ENCODE measurements at regions not wholly inside any gene's neighbourhood (a gene's known extent, or its start where the extent isn't known, plus 50 kb on each side); places are given as distances from the start of the nearest gene placed in this dataset.

DNA sequence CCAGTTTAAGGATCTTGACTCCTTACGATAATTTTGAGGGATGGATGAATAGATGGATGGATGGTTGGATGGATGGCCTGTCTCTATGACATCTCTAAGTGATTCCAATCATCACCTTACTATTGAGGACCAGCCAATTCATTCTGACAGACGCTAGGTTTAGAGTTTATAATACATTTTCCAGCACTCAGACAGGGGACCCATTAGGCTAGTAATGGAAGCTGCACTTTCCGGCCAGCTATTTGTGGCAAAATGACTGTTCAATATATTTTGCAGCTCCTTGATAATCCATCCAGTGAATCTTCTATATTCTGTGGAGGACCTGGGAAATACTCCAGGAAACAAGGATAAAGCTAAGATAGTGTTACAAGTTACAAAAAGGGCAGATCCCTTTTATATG lies 262.9 kb downstream of the TDRD15 start:
- DNase-seq (ENCODE audit: low read depth in 2 of 2, low spot score in 1 of 2), result no peak

GRCh38 chr2:21392649-21393048 lies 268.9 kb downstream of the TDRD15 start:
- DNase-seq (ENCODE audit: low read depth in 2 of 2, low spot score in 1 of 2), result no peak

GRCh38 chr2:21393173-21393572 lies 269.4 kb downstream of the TDRD15 start:
- DNase-seq (ENCODE audit: low read depth in 2 of 2, low spot score in 1 of 2), result no peak

GRCh38 chr2:21395366-21395765 lies 271.6 kb downstream of the TDRD15 start:
- DNase-seq (ENCODE audit: low read depth in 2 of 2, low spot score in 1 of 2), result no peak

DNA sequence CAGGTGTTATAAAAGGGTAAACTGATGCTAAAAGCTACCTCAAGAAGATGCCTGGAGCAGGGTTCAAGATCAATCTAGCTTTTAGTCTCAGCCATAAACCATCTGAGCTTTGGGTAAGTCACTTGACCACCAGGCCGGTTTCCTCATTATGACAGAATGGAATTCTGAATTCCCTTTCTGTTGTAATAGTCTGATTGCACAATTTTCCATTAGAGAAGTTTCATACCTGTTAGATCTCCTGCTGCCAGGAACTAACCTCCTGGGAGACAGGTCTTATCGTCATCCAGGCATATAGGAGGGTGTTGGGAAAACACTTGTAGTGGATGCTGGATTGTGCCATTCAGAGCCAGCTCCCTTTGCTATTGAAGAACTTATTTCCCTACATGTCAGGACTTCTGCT lies 272.5 kb downstream of the TDRD15 start:
- DNase-seq (ENCODE audit: low read depth in 2 of 2, low spot score in 1 of 2), result no peak

DNA sequence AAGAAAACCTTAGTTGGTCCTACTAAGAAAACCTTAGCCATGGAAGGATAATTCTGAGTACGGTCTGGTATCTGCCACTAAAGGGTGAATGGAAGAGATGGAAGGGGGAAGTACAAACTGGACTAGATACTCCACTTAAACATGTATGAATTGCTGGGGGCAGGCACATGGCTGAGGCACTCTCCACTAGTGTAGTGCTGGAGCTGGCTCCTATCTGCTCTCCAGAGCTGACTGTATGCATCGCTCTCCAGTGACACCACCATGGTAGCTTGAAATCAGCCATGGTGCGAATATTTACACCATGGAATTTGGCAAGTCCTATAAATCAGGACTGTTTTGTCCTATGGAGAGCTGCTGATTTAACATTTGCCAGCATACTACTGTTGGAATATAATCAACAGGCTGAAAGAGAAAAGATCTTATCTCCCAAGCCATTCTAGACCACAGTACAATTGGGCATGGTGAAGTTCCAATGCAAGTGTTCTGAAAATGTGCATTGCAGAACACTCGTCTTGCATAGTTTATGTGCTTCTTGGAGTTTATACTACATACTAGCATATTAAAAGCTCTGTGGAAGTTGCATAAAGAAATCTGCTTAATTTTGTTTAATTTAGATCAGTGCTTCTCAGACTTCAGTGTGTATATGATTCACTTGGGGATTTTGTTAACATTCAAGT lies 277.4 kb downstream of the TDRD15 start:
- DNase-seq (ENCODE audit: low read depth in 2 of 2, low spot score in 1 of 2), result no peak

GRCh38 chr2:21404137-21404536 lies 280.4 kb downstream of the TDRD15 start:
- DNase-seq (ENCODE audit: low read depth in 2 of 2, low spot score in 1 of 2), result no peak

- DNase-seq (ENCODE audit: low read depth in 2 of 2, low spot score in 1 of 2), result no peak
These were observed 281.3 kb downstream of the TDRD15 start for GRCh38 chr2:21404827-21405625.

- DNase-seq (ENCODE audit: low read depth in 2 of 2, low spot score in 1 of 2), result no peak
These were observed 282.6 kb downstream of the TDRD15 start for GRCh38 chr2:21406386-21406785.

DNA sequence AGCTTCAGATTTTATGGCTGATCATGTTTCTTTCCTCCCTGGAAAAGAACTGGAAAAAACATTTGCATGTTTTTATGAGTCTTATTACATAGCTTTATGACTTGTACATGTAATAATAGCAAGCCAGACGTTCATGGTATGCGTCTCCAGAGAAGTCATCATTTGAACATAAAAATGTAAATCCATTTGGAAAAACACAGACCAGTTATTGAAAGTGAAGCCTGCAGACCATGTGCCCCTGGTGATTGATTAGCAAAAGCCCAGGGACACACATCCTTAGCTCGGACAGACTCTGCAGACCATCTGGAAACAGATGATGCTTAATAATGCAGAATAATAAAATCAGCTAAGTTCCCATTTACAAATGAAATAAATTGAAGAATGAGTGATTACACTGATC lies 283.1 kb downstream of the TDRD15 start:
- DNase-seq (ENCODE audit: low read depth in 2 of 2, low spot score in 1 of 2), result no peak

- no peak for DNase-seq (ENCODE audit: low read depth in 2 of 2, low spot score in 1 of 2)
These were observed 284.1 kb downstream of the TDRD15 start for GRCh38 chr2:21407851-21408250.

DNA sequence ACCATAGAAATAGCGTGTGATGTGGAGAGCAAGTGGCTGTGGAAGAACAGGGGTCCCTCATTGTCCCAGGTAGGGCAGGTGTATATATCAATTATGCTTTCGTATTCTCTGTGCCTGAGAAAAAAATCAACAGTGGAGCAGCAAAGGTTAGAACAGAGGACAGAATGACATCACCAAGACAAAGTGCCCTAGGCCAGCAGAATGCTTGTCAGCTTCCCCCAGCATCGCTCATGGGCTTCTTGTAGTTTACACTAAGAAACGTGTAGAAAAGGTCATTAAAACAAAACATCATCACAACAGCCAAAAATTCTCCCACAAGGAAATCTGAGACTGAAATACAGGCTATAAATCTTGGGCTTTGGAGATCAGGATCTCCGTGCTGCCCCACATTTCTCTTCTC lies 288.0 kb downstream of the TDRD15 start:
- DNase-seq (ENCODE audit: low read depth in 2 of 2, low spot score in 1 of 2), result no peak

GRCh38 chr2:21412944-21413443 lies 289.2 kb downstream of the TDRD15 start:
- DNase-seq (ENCODE audit: low read depth in 2 of 2, low spot score in 1 of 2), result no peak

DNA sequence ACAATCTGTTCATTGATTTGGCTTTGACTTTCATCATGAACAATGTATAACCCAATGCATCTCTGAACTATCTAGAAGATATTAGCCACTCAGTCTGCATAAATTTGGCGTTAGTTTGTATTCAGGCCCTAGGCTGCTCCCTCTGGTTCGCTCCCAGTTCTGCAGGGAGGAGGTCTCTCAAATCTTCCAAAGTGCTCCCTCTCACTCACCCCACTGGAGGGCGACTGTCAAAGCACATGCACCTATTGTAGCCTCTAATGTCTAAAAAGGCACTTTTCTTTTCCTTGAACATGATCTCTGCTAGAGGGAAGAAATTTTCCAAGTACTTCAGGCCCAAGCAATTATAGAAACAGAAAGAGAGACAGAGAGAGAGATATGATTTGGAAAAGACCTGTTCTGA lies 291.5 kb downstream of the TDRD15 start:
- no peak for DNase-seq (ENCODE audit: low read depth in 2 of 2, low spot score in 1 of 2)

- no peak for DNase-seq (ENCODE audit: low read depth in 2 of 2, low spot score in 1 of 2)
These were observed 292.5 kb downstream of the TDRD15 start for GRCh38 chr2:21416226-21416625.

DNA sequence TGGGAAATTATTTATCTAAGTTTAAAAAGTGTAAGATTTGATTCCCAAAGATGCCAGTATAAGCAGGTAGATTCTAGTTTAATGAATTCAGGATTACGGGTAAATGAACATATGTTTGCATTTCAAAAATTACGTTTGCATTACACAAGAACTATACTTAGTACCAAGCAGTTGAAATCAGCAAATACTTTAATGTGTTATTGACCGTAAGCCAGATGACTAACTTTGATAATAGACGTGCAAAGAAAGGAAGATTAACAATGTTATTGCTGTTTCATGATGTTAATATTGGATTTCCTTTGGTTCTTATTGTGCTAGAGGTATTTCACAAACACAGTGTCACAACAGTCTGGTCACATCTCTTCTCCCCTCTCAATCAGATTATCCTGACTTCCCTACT lies 294.7 kb downstream of the TDRD15 start:
- no peak for DNase-seq (ENCODE audit: low read depth in 2 of 2, low spot score in 1 of 2)

DNA sequence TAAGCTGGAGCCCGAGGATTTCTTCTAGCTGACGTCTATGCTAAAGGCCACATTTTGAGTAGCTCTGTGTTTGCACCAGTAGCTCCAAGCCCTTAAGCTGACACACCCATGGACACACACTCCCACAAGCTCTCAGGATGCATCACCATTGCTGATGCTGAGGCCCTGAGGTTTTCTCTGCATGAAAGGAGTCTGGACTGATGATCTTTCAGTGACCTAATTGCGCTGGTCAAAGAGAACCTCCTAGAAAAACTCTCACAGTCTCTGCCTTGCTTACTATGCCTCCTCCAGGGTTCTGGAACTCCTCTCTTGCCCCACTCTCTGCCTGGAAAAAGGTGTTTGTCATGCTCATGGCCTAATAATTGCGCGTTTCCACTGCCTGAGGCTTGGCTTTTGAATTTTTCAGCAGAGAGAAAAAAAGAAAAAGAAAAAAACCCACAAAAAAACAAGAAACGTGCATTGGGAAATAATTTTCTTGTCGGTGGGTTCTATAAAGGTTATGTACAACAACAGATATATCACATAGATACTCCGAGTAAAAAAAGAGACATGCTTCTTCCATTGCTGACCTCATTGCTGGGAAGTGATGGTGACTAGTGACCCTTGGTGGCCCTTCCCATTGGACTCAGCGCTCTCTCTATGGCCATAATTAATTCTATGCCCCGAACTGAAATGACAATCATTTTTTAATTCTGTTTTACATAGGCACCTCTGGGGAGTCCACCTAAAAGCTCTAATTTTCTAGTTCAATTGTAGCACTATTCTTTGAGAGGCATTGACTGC lies 297.0 kb downstream of the TDRD15 start:
- DNase-seq (ENCODE audit: low read depth in 2 of 2, low spot score in 1 of 2), result no peak

- DNase-seq (ENCODE audit: low read depth in 2 of 2, low spot score in 1 of 2), result no peak
These were observed 298.3 kb downstream of the TDRD15 start for GRCh38 chr2:21422050-21422449.

DNA sequence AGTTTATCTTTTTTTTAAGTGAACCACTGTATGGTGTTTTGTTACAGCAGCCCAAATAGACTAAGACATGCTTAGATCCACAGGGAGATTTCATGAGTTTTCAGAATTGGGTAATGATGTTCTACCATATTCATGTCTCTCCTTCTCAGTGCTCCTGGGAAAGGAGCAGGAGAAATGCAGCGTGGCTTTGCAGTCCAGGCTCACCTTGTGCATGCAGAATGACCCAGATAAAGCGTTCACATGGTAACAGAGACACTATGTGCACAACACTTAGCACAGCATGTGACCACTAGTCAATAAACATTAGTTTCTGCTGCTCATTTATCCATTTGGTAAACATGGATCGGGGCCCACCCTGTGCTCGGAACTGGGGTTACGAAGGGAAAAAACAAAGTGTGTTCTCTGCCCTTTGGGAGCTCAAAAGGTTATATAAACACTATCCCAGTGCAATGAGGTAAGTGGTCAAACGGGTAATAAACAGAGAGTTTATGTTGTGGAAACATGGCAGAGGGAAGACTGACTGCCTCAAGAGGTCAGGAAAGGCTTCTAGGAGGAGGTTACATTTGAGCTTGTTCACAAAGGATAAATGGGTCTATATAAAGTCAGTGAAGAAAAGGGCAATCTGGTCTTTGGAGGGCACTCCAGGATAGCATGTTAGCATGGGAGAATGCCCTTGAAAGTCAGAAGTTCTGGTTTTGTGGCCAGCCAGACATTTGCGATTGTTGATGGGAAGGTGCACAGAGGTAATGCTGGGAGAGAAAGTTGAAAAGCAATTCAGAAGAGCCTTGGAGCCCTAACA lies 299.2 kb downstream of the TDRD15 start:
- DNase-seq (ENCODE audit: low read depth in 2 of 2, low spot score in 1 of 2), result no peak

GRCh38 chr2:21423854-21424253 lies 300.1 kb downstream of the TDRD15 start:
- no peak for DNase-seq (ENCODE audit: low read depth in 2 of 2, low spot score in 1 of 2)

DNA sequence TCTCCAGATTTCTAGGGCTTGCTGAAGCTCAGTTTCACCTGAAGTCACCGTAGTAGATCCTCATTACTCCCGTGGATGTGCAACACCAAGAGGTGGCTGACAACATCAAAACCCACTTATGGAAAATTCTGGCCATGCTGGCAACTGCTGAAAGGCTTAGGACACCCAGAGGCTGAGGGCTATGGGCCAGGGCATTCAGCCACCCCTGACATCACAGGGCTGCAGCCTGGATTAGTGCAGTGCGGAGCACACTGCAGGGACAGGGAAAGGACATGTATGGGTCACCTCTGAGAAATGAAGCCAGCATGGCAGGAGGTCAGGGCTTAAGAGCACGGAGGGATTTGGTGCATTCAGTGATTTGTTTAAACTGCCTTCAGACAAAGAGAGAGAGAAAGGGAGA lies 300.6 kb downstream of the TDRD15 start:
- DNase-seq (ENCODE audit: low read depth in 2 of 2, low spot score in 1 of 2), result no peak
